EL (cell line): ENCODE measurements at regions not wholly inside any gene's neighbourhood (a gene's known extent, or its start where the extent isn't known, plus 50 kb on each side); places are given as distances from the start of the nearest gene placed in this dataset.

Experiments
- DNase-seq: peaks from one replicate; pipeline ENCODE4 v3.0.0-alpha.2; 2016

GRCh38 chr18:25962919-25963318, 127.5 kb downstream of the SS18 start:
- DNase-seq: no peak

- DNase-seq: no peak
These were observed 128.2 kb downstream of the SS18 start for GRCh38 chr18:25962176-25962575.

- DNase-seq: no peak
These were observed 133.4 kb downstream of the SS18 start for GRCh38 chr18:25957017-25957416.

- no peak for DNase-seq
These were observed 137.3 kb downstream of the SS18 start for GRCh38 chr18:25953111-25953510.

GRCh38 chr18:25950321-25950720, 140.1 kb downstream of the SS18 start:
- DNase-seq: no peak

- DNase-seq: no peak
These were observed 143.9 kb downstream of the SS18 start for GRCh38 chr18:25946540-25946939.

GRCh38 chr18:25935356-25935755, 155.1 kb downstream of the SS18 start:
- no peak for DNase-seq

GRCh38 chr18:25931126-25931525, 159.3 kb downstream of the SS18 start:
- DNase-seq: no peak

- no peak for DNase-seq
These were observed 160.6 kb downstream of the SS18 start for GRCh38 chr18:25929787-25930186.

- no peak for DNase-seq
These were observed 162.6 kb downstream of the SS18 start for GRCh38 chr18:25927830-25928229.

- no peak for DNase-seq
These were observed 167.2 kb downstream of the SS18 start for GRCh38 chr18:25923193-25923592.

- DNase-seq: peak; percentile 37
These were observed 168.6 kb downstream of the SS18 start for GRCh38 chr18:25921677-25922421.

- no peak for DNase-seq
These were observed 174.5 kb downstream of the SS18 start for GRCh38 chr18:25915907-25916306.

GRCh38 chr18:25898965-25899364, 191.4 kb downstream of the SS18 start:
- no peak for DNase-seq

GRCh38 chr18:25896956-25897355, 193.5 kb downstream of the SS18 start:
- DNase-seq: no peak

GRCh38 chr18:25896178-25896780, 194.1 kb downstream of the SS18 start:
- peak; percentile 56 for DNase-seq

GRCh38 chr18:25895518-25895917, 194.9 kb downstream of the SS18 start:
- DNase-seq: no peak

- no peak for DNase-seq
These were observed 204.1 kb downstream of the SS18 start for GRCh38 chr18:25886283-25886682.

- DNase-seq: no peak
These were observed 207.3 kb downstream of the SS18 start for GRCh38 chr18:25883091-25883490.

- DNase-seq: no peak
These were observed 209.3 kb downstream of the SS18 start for GRCh38 chr18:25881149-25881548.

GRCh38 chr18:25880441-25880840, 210.0 kb downstream of the SS18 start:
- DNase-seq: no peak

- DNase-seq: no peak
These were observed 214.0 kb downstream of the SS18 start for GRCh38 chr18:25876330-25876948.

- peak; percentile 5 for DNase-seq
These were observed 214.7 kb downstream of the SS18 start for GRCh38 chr18:25875551-25876240.

GRCh38 chr18:25873833-25874232, 216.6 kb downstream of the SS18 start:
- DNase-seq: peak; percentile 11
